Adrenal gland (tissue), 9 donors: ENCODE measurements at regions not wholly inside any gene's neighbourhood (a gene's known extent, or its start where the extent isn't known, plus 50 kb on each side); places are given as distances from the start of the nearest gene placed in this dataset.
"Not testable (repeated sequence)": the region's sequence is repeated elsewhere in the genome, so short reads cannot be mapped to it uniquely, and the experiment has no call there.

ENCODE experiments used
- DNase-seq, 7 donors: peaks; one replicate each; pipeline ENCODE4 v3.0.0-alpha.2; 2019 to 2020
- H3K27ac ChIP-seq, 5 donors: fragments of 200-600 bp; sonication (generic) in 4 of 5; 1 replicate in 3 of 5; 2 replicates in 2 of 5; pipeline versions ENCODE4 v1.5.1 to v1.8.0; 2016 to 2020; ENCODE audit warnings: mild to moderate bottlenecking in 1 of 5
- H3K27me3 ChIP-seq: fragments of 200-600 bp; 2 replicates; pipeline ENCODE4 v1.8.0; 2021
- H3K36me3 ChIP-seq, 2 donors: fragments of 200-600 bp; replicated peaks in 1 of 2; 1 replicate in 1 of 2; 2 replicates in 1 of 2; pipeline versions ENCODE4 v1.5.1 to v1.8.0; 2018 to 2022
- H3K4me1 ChIP-seq, 2 donors: fragments of 200-600 bp; replicated peaks in 1 of 2; 1 replicate in 1 of 2; 2 replicates in 1 of 2; pipeline versions ENCODE4 v1.5.1 to v1.8.0; 2018 to 2021
- H3K4me3 ChIP-seq, 4 donors: fragments of 200-600 bp; sonication (generic) in 3 of 4; one replicate each; pipeline ENCODE4 v1.5.1; 2016 to 2018
- H3K9me3 ChIP-seq, 3 donors: fragments of 200-600 bp; sonication (generic) in 1 of 3; replicated peaks in 1 of 3; 1 replicate in 2 of 3; 2 replicates in 1 of 3; pipeline versions ENCODE4 v1.5.1 to v1.8.0; 2016 to 2021
- POLR2A ChIP-seq, 2 donors: fragments of 450-650 bp; IDR thresholded peaks; one replicate each; pipeline ENCODE4 v1.6.1; 2017; ENCODE audit warnings: antibody characterized with exemption in 2 of 2, mild to moderate bottlenecking in 2 of 2, moderate library complexity in 1 of 2
- WGBS, 4 donors: extraction: QIAGEN DNeasy Blood & Tissue Kit in 2 of 4; methylation state at CpG; one replicate each; pipeline versions ENCODE4 v1.1.5 to v1.1.7; 2013 to 2017; 5-methylcytosine and 5-hydroxymethylcytosine counted together
- intact Hi-C, 2 donors: fragments of 100-400 bp; cut with DNase I; formaldehyde crosslinking; loops; one replicate each; pipeline versions ENCODE4 v1.14.1 to v1.15.0; 2022 to 2023
- TF ChIP-seq, protein P1 (sequence below), 6 experiments: fragments of 450-650 bp in 4 of 6; fragments of 200-600 bp in 2 of 6; sonication (generic) in 1 of 6; IDR thresholded peaks; 1 replicate in 5 of 6; 2 replicates in 1 of 6; pipeline versions ENCODE4 v1.5.1 to v1.8.0; 2016 to 2021; ENCODE audit warnings: antibody characterized with exemption in 6 of 6, mild to moderate bottlenecking in 2 of 6, moderate library complexity in 1 of 6
- donor health status: healthy with polysubstance abuse.
- donor health status: Bipolar disorder and iron deficiency.
- donor health status: DM: yes; HTN: yes; CAD: no.
- donor health status: DM: no; HTN: no; CAD: no.
- donor health status: DM: no; HTN: no; CAD: no.

DNA sequence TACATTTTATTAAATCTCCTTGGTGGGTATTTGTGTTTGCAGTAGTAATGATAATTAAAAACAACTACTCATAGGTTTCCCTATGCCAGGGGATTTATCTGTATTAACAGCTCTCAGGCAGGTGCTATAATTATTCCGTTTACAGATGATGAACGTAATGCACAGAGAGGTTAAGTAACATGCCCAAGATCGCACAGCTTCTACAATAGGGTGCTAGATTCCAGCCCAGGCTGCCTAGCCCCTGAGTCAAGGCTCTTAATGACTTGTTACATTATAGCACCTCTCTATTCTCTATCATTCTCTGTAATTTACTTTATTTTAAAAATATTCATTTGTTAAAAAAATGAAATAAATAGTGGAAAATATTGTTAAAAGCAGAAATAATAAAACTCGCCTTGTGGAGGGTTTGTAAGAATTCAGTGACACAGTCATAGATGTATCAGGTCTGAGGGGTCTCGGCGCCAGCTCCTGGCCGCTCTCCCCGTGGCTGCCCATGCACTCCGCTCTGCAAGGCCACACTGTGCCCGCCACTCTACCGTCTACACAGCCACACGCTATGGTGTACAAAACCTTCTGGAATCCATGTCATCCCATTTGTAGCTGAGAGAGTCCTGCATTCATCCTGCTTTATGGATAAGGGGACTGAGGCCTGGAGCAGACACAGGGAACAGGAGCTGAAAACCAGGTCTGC lies 562.2 kb downstream of the MATN1 start:
- 78 to 86% (median 81%) methylated on average over 12 of the region's 12 CpGs for WGBS, 4 donors
- H3K27me3 ChIP-seq = no peaks in the 10 kb centered on the region
- no peak for DNase-seq
- H3K4me3 ChIP-seq = no peak overlapping the region
- H3K36me3 ChIP-seq = no peaks in the 10 kb centered on the region
- no peaks in the 10 kb centered on the region for H3K4me1 ChIP-seq
- intact Hi-C loops = no loop called here
- no peak overlapping the region for H3K27ac ChIP-seq
- TF ChIP-seq, protein P1, sequence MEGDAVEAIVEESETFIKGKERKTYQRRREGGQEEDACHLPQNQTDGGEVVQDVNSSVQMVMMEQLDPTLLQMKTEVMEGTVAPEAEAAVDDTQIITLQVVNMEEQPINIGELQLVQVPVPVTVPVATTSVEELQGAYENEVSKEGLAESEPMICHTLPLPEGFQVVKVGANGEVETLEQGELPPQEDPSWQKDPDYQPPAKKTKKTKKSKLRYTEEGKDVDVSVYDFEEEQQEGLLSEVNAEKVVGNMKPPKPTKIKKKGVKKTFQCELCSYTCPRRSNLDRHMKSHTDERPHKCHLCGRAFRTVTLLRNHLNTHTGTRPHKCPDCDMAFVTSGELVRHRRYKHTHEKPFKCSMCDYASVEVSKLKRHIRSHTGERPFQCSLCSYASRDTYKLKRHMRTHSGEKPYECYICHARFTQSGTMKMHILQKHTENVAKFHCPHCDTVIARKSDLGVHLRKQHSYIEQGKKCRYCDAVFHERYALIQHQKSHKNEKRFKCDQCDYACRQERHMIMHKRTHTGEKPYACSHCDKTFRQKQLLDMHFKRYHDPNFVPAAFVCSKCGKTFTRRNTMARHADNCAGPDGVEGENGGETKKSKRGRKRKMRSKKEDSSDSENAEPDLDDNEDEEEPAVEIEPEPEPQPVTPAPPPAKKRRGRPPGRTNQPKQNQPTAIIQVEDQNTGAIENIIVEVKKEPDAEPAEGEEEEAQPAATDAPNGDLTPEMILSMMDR (IDR thresholded peaks at IDR 0.05) = no peak
- no peak for TF ChIP-seq POLR2A (IDR thresholded peaks at IDR 0.05)
- H3K9me3 ChIP-seq = no peaks in the 10 kb centered on the region

DNA sequence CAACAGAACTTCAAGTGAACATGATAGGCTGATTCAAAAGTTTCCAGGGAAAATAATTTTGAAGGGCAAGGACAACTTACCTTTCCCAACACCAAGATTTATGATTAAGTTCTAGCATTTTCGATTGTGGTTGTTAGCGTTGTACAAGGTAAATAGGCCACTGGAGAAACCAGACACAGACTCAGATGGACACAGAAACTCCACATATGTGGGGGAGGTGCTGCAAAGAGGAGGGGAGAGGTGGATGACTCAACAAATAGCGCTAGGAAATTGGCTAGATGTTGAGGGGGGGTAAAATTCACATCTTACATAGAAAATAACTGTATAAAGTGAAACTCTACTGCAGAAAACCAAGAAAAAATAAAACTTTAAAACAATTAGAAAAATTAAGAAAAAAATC lies 564.4 kb downstream of the MATN1 start:
- H3K9me3 ChIP-seq = no peaks in the 10 kb centered on the region
- 27 to 36% (median 33%) methylated on average over 3 of the region's 3 CpGs for WGBS, 4 donors
- H3K4me3 ChIP-seq = no peak overlapping the region
- DNase-seq = no peak
- no peaks in the 10 kb centered on the region for H3K36me3 ChIP-seq
- H3K27ac ChIP-seq = no peak overlapping the region
- TF ChIP-seq POLR2A (IDR thresholded peaks at IDR 0.05) = no peak
- TF ChIP-seq, protein P1 (IDR thresholded peaks at IDR 0.05) = no peak
- intact Hi-C loops = no loop called here
- H3K27me3 ChIP-seq = no peaks in the 10 kb centered on the region
- no peaks in the 10 kb centered on the region for H3K4me1 ChIP-seq

DNA sequence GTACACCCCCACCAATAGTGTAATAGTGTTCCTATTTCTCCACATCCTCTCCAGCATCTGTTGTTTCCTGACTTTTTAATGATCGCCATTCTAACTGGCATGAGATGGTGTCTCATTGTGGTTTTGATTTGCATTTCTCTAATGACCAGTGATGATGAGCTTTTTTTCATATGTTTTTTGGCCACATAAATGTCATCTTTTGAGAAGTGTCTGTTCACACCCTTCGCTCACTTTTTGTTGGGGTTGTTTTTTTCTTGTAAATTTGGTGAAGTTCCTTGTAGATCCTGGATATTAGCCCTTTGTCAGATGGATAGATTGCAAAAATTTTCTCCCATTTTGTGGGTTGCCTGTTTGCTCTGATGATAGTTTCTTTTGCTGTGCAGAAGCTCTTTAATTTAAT lies 567.7 kb downstream of the MATN1 start:
- H3K36me3 ChIP-seq, intact Hi-C loops, H3K4me3 ChIP-seq, H3K27me3 ChIP-seq, H3K9me3 ChIP-seq, H3K4me1 ChIP-seq, H3K27ac ChIP-seq, DNase-seq: not testable (repeated sequence)
- 67 to 93% (median 81%) methylated on average over 2 of the region's 2 CpGs for WGBS, 4 donors

DNA sequence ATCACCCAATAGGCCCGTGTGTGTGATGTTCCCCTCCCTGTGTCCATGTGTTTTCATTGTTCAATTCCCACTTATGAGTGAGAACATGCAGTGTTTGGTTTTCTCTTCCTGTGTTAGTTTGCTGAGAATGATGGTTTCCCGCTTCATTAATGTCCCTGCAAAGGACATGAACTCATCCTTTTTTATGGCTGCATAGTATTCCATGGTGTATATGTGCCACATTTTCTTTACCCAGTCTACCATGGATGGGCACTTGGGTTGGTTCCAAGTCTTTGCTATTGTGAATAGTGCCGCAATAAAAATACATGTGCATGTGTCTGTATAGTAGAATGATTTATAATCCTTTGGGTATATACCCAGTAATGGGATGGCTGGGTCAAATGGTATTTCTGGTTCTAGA lies 568.1 kb downstream of the MATN1 start:
- H3K4me1 ChIP-seq, H3K27ac ChIP-seq, H3K4me3 ChIP-seq, H3K36me3 ChIP-seq, intact Hi-C loops, H3K9me3 ChIP-seq, DNase-seq, H3K27me3 ChIP-seq: not testable (repeated sequence)
- 81 to 87% (median 82%) methylated on average over 3 of the region's 3 CpGs for WGBS, 4 donors

DNA sequence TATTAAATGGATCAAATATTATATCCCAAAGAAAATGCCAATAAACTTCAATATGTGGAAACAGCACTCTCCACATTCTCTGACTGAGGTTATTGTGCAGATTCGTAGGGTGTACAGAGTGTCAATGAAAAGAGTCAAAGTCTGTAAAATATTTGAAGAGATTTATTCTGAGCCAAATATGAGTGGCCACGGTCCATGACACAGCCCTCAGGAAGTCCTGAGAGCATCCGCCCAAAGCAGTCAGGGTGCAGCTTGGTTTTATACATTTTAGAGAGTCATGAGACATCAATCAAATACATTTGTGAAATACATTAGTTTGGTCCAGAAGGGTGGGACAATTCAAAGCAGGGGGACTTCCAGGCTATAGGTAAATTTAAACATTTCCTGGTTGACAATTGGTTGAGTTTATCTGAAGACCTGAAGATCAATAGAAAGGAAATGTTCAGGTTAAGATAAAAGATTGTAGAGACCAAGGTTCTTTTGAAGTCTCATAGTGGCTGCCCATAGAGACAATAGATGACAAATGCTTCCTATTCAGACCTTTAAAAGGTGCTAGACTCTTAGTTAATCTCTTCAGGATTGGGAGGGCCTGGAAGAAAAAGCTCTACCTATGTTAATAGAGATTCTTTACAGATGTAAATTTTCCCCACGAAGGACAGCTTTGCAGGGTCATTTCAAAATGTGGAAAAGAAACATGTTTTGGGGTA lies 569.5 kb downstream of the MATN1 start:
- Histone ChIP-seq H3K36me3 (no peaks in the 10 kb centered on the region), H3K4me1 (no peaks in the 10 kb centered on the region), H3K4me3 (no peak overlapping the region), H3K9me3 (no peaks in the 10 kb centered on the region), H3K27ac (no peak overlapping the region), H3K27me3 (no peaks in the 10 kb centered on the region)
- DNase-seq = no peak
- TF ChIP-seq POLR2A (IDR thresholded peaks at IDR 0.05) = no peak
- TF ChIP-seq, protein P1 (IDR thresholded peaks at IDR 0.05) = no peak
- WGBS, 4 donors = 59 to 66% (median 64%) methylated on average over 4 of the region's 4 CpGs
- intact Hi-C loops = no loop called here
